ENCODE measurements at regions not wholly inside any gene's neighbourhood (a gene's known extent, or its start where the extent isn't known, plus 50 kb on each side); places are given as distances from the start of the nearest gene placed in this dataset.

DNA sequence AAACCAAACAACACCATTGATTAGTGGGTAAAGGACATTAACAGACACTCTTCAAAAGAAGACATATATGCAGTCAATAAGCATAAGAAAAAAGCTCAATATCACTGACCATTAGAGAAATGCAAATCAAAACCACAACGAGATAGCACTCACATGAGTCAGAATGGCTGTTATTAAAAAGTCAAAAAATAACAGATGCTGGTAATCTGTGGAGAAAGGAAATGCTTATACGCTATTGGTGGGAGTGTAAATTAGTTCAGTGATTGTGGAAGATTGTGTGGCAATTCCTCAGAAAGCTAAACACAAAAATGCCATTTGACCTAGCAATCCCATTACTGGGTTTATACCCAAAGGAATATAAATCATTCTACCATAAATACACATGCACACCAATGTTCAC is 182.6 kb downstream of the TRPC6 start:
- DNase-seq, result peak; percentile 76

- no peak for DNase-seq
Measured at GRCh38 chr11:101397979-101398378, 185.8 kb downstream of the TRPC6 start.

- DNase-seq, result no peak
Measured at GRCh38 chr11:101390539-101390938, 193.3 kb downstream of the TRPC6 start.

DNA sequence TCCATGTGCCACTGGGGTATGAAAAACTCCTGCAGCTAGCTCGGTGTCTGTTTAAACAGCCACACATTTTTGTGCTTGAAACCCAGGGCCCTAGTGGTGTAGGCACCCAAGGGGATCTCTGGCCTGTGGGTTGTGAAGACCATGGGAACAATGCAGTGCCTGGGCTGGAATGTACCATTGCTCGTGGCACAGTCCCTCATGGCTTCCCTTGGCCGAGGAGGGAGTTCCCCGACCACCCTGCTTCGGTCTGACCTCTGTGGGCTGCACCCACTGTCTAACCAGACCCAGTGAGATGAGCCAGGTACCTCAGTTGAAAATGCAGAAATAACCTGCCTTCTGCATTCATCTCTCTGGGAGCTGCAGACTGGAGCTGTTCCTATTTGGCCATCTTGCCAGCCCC is 214.0 kb downstream of the TRPC6 start:
- DNase-seq, result no peak

GRCh38 chr11:101363706-101364275 is 220.0 kb downstream of the TRPC6 start:
- no peak for DNase-seq

DNA sequence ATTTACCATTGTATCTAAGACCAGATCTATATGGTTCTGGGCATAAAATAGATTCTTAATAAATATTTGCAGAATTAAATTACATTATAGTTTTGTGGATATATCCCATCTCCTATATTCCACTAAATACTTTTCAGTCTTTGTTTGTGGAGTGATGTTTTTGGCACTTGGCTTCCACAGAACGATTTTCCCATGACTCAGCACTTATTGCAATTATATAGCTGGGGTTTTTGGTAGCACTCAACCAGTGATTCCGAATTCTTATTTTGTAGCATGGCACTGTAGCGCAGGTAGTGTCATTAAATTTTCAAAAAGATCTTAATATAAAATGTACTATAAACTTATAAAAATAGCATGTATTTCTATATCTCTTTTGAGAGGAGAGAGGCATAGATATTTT is 221.2 kb downstream of the TRPC6 start:
- DNase-seq, result no peak

DNA sequence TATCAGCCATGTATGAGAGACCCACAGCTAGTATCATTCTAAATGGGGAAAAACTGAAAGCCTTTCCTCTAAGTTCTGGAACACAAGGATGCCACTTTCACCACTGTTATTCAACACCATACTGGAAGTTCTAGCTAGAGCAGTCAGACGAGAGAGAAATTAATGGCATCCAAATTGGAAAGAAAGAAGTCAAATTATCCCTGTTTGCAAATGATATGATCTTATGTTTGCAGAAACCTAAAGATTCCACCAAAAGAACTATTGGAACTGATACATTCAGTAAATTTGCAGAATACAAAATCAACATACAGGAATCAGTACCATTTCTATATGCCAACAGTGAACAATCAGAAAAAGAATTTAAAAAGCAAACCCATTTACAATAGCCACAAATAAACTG is 226.0 kb downstream of the TRPC6 start:
- DNase-seq, result no peak

DNA sequence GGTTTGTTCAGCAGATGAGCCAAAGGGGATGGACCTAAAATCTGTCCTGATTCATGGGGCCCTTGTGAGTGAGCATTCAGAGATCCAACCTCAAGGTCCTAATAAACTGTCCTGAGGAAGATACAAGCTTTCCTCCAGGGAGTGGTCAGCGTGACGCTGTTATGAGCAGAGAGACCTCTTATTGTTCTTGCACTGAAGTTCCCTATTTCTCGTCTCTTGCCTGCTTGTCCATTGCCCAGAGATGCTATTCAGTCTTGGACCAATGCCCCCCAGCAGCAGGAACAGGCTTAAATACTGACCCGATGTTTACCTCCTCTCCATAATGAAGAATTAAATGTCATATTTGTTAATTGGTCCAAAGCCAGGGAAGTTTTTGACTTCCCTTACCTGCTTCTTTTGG is 225.2 kb upstream of the PGR start:
- DNase-seq, result no peak

GRCh38 chr11:101348786-101349185 is 219.2 kb upstream of the PGR start:
- no peak for DNase-seq

DNA sequence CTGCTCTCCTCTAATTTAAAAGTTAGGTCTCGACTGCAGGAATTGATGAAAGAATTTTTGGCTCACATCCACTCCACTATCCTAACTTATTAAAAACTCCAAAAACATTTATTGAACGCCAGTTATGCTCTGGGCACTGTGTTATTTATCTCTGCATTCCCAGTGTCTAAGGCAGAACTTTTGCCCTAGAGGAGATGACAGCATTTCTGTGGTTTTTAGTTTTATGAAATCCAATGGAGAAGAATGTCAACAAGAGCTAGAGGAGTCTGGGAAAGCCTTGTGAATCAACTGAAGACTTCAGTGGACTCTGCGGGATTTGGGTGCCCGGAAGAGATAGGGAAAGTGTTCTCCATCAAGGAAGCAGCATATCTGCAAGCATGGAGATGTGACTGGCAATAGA is 217.0 kb upstream of the PGR start:
- DNase-seq, result no peak

- no peak for DNase-seq
Measured at GRCh38 chr11:101345891-101346290, 216.3 kb upstream of the PGR start.

DNA sequence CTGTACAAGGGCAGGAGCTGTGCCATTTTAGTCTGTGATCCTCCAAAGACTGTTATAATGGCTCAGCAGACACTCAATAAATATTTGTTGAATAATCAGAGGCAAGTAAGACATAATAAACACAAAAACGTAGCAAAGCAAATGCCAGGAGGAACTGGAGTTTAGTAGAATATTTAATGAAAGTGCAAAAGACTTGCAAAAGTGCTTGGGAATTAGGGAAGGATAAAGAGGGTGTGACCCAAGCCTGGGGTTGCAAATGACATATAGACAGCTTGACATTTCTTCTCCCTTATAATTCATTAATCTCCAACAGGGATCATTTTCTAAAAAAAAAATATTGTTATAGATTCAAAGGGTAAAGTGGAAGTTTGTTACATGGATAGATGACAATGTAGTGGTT is 212.7 kb upstream of the PGR start:
- DNase-seq, result no peak

- DNase-seq, result no peak
Measured at GRCh38 chr11:101341578-101341977, 212.0 kb upstream of the PGR start.

- no peak for DNase-seq
Measured at GRCh38 chr11:101336858-101337257, 207.2 kb upstream of the PGR start.

- no peak for DNase-seq
Measured at GRCh38 chr11:101336155-101336554, 206.5 kb upstream of the PGR start.

DNA sequence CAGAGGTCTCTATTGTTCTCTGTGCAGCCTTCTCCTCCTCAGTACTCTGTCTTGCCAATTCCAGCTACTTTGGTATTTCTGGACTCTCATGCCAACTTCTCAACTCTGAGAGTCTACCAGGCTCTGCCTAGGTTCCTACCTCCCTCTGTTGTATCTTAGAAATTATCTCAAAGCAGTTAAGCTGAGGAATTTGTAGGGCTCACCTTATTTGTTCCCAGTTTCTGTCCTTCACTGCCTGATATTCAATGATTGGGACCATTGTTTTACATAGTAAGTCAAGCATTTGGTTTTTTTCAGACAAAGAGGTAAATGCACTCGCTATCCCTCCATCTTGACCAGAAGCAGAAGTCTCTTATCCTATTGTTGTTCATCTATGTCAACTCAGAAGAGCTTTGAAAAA is 205.0 kb upstream of the PGR start:
- DNase-seq, result no peak

- DNase-seq, result no peak
Measured at GRCh38 chr11:101331411-101331810, 201.8 kb upstream of the PGR start.

GRCh38 chr11:101327908-101328307 is 198.3 kb upstream of the PGR start:
- no peak for DNase-seq

- DNase-seq, result no peak
Measured at GRCh38 chr11:101326141-101326540, 196.5 kb upstream of the PGR start.

GRCh38 chr11:101323997-101324396 is 194.4 kb upstream of the PGR start:
- no peak for DNase-seq

GRCh38 chr11:101321222-101321621 is 191.6 kb upstream of the PGR start:
- no peak for DNase-seq

GRCh38 chr11:101306721-101307120 is 177.1 kb upstream of the PGR start:
- DNase-seq, result no peak

DNA sequence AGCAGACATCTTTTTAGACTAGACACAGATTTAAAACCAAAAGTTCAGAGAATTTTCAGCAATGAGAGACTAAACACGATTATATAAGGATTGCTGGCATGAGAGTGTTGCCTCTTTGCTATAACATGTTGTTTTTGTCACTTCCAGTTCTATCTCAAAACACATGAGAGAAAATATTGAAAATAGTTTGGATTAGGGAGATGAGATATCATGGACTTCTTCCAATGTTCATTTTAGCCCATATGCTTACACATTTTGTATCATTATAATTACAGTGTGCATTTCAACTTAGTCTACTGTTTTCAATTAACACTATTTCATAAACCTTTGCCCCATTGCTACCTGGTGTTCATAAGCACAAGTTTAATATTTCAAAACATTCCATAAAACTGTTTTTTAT is 175.9 kb upstream of the PGR start:
- no peak for DNase-seq

GRCh38 chr11:101299210-101299609 is 169.6 kb upstream of the PGR start:
- DNase-seq, result no peak

DNA sequence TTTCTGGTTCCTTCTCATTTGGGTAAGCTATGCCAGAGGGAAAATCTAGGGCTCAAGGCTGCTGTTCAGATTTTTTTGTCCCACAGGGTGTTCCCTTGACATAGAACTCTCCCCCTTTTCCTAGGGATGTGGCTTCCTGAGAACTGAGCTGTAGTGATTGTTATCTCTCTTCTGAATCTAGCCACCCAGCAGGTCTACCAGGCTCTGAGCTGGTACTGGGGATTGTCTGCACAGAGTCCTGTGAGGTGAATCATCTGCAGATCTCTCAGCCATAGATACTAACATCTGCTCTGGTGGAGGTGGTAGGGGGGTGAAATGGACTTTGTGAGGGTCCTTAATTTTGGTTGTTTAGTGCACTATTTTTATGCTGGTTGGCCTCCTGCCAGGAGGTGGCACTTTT is 167.3 kb upstream of the PGR start:
- no peak for DNase-seq

DNA sequence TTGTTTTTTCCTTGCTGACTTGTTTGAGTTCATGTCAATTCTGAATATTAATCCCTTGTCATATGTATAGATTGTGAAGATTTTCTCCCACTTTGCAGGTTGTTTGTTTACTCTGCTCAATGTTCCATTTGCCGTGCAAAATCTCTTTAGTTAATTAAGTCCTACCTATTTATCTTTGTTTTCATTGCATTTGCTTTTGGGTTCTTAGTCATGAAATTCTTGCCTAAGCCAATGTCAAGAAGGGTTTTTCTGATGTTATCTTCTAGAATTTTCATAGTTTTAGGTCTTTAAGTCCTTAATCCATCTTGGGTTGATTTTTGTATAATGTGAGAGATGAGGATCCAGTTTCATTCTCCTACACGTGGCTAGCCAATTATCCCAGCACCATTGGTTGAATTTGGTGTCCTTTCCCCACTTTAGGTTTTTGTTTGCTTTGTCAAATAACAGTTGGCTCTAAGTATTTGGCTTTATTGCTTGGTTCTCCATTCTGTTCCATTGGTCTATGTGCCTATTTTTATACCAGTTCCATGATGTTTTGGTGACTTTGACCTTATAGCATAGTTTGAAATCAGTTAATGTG is 163.1 kb upstream of the PGR start:
- DNase-seq, result no peak
